PC-9 (cell line): ENCODE measurements at regions not wholly inside any gene's neighbourhood (a gene's known extent, or its start where the extent isn't known, plus 50 kb on each side); places are given as distances from the start of the nearest gene placed in this dataset.

Experiments
- BruUV-seq: library from RNA; stranded (reverse); fragments of 400-500 nt; replicated peaks from 2 replicates; lab custom pipeline; 2021; lab: Mats Ljungman, UMichigan
- CTCF ChIA-PET: fragments of 300-600 bp; sonication (Branson Sonifier 250); formaldehyde crosslinking; loops from one replicate; lab custom pipeline; 2022; ENCODE audit warnings: antibody characterized with exemption; lab: Charles Lee
- POLR2A ChIA-PET: fragments of 300-600 bp; sonication (Branson Sonifier 250); formaldehyde crosslinking; loops from one replicate; lab custom pipeline; 2022; ENCODE audit warnings: antibody characterized with exemption; ENCODE audit not compliant: unreplicated experiment; lab: Charles Lee
- DNase-seq, 2 experiments: peaks; one replicate each; pipeline versions ENCODE4 v3.0.0 to v3.0.0-alpha.2; 2015 to 2022; ENCODE audit warnings: mixed read lengths in 1 of 2
- H2AFZ ChIP-seq: fragments of 200-600 bp; sonication (generic); 2 replicates; pipeline ENCODE4 v1.8.1; 2017; ENCODE audit warnings: antibody characterized with exemption
- H3F3A ChIP-seq: fragments of 200-600 bp; sonication (generic); 2 replicates; pipeline ENCODE4 v1.8.1; 2017; ENCODE audit warnings: antibody characterized with exemption, mild to moderate bottlenecking, low read depth; ENCODE audit not compliant: insufficient read depth
- H3K27ac ChIP-seq: fragments of 200-600 bp; sonication (generic); 2 replicates; pipeline ENCODE4 v1.6.1; 2016; ENCODE audit warnings: mixed run types
- H3K27me3 ChIP-seq: fragments of 200-600 bp; sonication (generic); 2 replicates; pipeline ENCODE4 v1.6.1; 2016; ENCODE audit warnings: low read depth, mixed run types; ENCODE audit not compliant: insufficient read depth
- H3K36me3 ChIP-seq: fragments of 200-600 bp; sonication (generic); 2 replicates; pipeline ENCODE4 v1.6.1; 2016; ENCODE audit warnings: low read depth, mixed run types
- H3K4me1 ChIP-seq: fragments of 200-600 bp; sonication (generic); replicated peaks from 2 replicates; pipeline ENCODE4 v1.6.1; 2016; ENCODE audit warnings: mixed run types; ENCODE audit not compliant: insufficient read depth
- H3K4me2 ChIP-seq: fragments of 200-600 bp; sonication (generic); 2 replicates; pipeline ENCODE4 v1.6.1; 2017; ENCODE audit warnings: mixed run types
- H3K4me3 ChIP-seq: fragments of 200-600 bp; sonication (generic); 2 replicates; pipeline ENCODE4 v1.6.1; 2016; ENCODE audit warnings: mixed run types
- H3K79me2 ChIP-seq: fragments of 200-600 bp; sonication (generic); 2 replicates; pipeline ENCODE4 v1.6.1; 2017; ENCODE audit warnings: low read depth, mixed run types
- H3K9me2 ChIP-seq: fragments of 200-600 bp; sonication (generic); 2 replicates; pipeline ENCODE4 v1.8.1; 2017; ENCODE audit warnings: mild to moderate bottlenecking; ENCODE audit not compliant: insufficient read depth
- H3K9me3 ChIP-seq: fragments of 200-600 bp; sonication (generic); 2 replicates; pipeline ENCODE4 v1.8.1; 2016; ENCODE audit warnings: low read depth; ENCODE audit not compliant: insufficient read depth
- H4K20me1 ChIP-seq: fragments of 200-600 bp; sonication (generic); 2 replicates; pipeline ENCODE4 v1.8.1; 2017; ENCODE audit not compliant: insufficient read depth
- EZH2 ChIP-seq: fragments of 200-600 bp; sonication (generic); IDR thresholded peaks from 2 replicates; pipeline ENCODE4 v1.8.0; 2017; ENCODE audit warnings: antibody characterized with exemption, low read depth
- intact Hi-C: fragments of 100-400 bp; cut with micrococcal nuclease; formaldehyde crosslinking; loops from one replicate; pipeline ENCODE4 v1.10.0; 2022; ENCODE audit not compliant: unreplicated experiment
- TF ChIP-seq, protein P1 (sequence below): fragments of 200-600 bp; sonication (generic); conservative IDR thresholded peaks from 2 replicates; pipeline ENCODE4 v1.6.1; 2017; ENCODE audit warnings: mixed run types, antibody characterized with exemption, mild to moderate bottlenecking, moderate library complexity

DNA sequence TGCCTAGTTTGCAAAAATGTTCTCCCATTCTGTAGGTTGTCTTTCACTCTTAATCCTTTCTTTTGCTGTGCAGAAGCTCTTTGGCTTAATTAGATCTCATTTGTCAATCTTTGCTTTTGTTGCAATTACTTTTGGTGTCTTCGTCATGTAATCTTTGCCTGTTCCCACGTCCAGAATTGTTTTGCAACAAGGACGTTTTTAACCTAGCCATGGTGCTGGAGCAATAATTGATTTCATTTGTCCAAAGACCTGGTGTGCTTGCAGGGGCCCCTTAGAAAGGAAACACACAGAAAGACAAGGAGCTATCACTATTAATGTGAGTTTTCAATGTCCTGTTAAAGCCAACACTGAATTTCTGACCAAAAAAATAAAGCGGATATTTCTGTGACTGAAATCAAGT lies 89.1 kb upstream of the GALNT15 start:
- no peaks in the 10 kb centered on the region for H4K20me1 ChIP-seq
- H3K4me3 ChIP-seq = no peak overlapping the region
- H3K27me3 ChIP-seq = no peaks in the 10 kb centered on the region
- no peak overlapping the region for H2AFZ ChIP-seq
- no peak overlapping the region for H3K4me2 ChIP-seq
- CTCF ChIA-PET = no interaction called here
- no peak for DNase-seq
- no peaks in the 10 kb centered on the region for H3K79me2 ChIP-seq
- no TSS peak for BruUV-seq
- H3F3A ChIP-seq = peaks cover 6% of the 10 kb centered on the region; the same call in 1 of the 2 replicates
- H3K27ac ChIP-seq = no peak overlapping the region
- no peak for TF ChIP-seq EZH2
- TF ChIP-seq, protein P1, sequence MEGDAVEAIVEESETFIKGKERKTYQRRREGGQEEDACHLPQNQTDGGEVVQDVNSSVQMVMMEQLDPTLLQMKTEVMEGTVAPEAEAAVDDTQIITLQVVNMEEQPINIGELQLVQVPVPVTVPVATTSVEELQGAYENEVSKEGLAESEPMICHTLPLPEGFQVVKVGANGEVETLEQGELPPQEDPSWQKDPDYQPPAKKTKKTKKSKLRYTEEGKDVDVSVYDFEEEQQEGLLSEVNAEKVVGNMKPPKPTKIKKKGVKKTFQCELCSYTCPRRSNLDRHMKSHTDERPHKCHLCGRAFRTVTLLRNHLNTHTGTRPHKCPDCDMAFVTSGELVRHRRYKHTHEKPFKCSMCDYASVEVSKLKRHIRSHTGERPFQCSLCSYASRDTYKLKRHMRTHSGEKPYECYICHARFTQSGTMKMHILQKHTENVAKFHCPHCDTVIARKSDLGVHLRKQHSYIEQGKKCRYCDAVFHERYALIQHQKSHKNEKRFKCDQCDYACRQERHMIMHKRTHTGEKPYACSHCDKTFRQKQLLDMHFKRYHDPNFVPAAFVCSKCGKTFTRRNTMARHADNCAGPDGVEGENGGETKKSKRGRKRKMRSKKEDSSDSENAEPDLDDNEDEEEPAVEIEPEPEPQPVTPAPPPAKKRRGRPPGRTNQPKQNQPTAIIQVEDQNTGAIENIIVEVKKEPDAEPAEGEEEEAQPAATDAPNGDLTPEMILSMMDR = no peak
- H3K9me3 ChIP-seq = peaks cover 12% of the 10 kb centered on the region
- H3K36me3 ChIP-seq = no peaks in the 10 kb centered on the region
- H3K9me2 ChIP-seq = no peaks in the 10 kb centered on the region
- POLR2A ChIA-PET = no interaction called here
- peaks cover 13% of the 10 kb centered on the region for H3K4me1 ChIP-seq
- intact Hi-C loops = no loop called here

DNA sequence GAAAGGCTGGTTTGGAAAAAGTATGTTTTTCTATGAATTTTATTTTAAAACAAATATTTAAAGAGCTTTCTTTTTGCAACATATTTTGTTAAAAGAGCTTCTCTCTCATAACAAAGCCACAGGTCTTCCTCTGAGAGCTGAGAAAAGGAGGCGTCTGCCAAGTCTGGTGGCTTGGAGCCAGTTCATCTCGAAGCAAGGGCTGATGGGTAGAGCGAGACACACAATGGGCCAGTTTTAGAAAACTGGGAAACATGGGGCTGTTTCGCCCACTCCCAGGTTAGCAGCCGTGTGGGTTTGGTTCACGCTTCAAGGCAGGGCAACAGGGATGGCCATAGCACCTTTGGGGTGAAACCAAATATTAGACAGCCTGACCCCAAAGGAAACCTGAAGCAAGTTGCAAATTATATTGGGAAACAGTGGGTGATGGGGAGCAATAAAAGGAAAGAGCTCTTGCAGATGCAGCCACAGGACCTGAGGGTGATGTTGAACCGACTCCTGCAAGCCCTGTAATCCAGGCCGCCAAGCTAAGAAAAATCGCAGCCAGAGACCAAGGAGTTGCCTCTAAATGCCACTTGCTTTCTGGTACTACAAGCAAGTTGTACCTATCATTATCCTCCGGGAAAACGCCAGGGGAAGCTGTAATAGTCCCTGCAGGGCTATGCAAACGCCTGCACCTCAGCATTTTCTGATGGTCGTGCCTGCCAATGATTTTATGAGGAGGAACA lies 88.4 kb upstream of the GALNT15 start:
- Histone ChIP-seq H4K20me1 (no peaks in the 10 kb centered on the region), H2AFZ (no peak overlapping the region), H3K36me3 (no peaks in the 10 kb centered on the region), H3K9me3 (peaks cover 12% of the 10 kb centered on the region), H3K79me2 (no peaks in the 10 kb centered on the region), H3K27ac (no peak overlapping the region), H3F3A (peaks cover 10% of the 10 kb centered on the region; the same call in 1 of the 2 replicates), H3K9me2 (no peaks in the 10 kb centered on the region), H3K4me2 (no peak overlapping the region), H3K4me1 (peaks cover 19% of the 10 kb centered on the region), H3K27me3 (no peaks in the 10 kb centered on the region), H3K4me3 (no peak overlapping the region)
- intact Hi-C loops = no loop called here
- CTCF ChIA-PET = no interaction called here
- no peak for DNase-seq
- POLR2A ChIA-PET = no interaction called here
- TF ChIP-seq, protein P1 = no peak
- TF ChIP-seq EZH2 = no peak
- BruUV-seq = no TSS peak

DNA sequence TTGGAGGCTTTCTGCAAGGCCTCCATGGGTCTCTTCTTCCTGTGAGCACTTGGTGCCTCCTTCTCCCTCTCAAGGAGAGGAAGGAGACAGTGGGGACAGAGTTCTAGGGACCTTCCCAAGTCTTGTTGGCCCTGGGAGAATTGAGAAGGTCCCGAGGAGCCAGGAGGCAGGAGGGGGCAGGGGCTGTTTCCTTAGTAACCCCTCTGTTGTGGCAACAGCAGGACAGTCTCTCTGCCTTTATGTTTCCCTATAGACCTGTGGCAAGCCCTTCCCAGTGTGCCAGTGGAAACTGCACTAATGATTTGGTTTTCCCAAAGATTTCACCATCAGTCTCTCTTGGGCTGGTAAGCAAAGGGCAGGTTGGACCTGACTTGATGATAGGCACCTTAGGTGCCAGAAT lies 87.8 kb upstream of the GALNT15 start:
- CTCF ChIA-PET = no interaction called here
- H3K27me3 ChIP-seq = no peaks in the 10 kb centered on the region
- H3K9me2 ChIP-seq = no peaks in the 10 kb centered on the region
- no peak overlapping the region for H3K4me3 ChIP-seq
- H3K9me3 ChIP-seq = peaks cover 8% of the 10 kb centered on the region
- H3K79me2 ChIP-seq = no peaks in the 10 kb centered on the region
- H3K36me3 ChIP-seq = no peaks in the 10 kb centered on the region
- H2AFZ ChIP-seq = no peak overlapping the region
- POLR2A ChIA-PET = no interaction called here
- H4K20me1 ChIP-seq = no peaks in the 10 kb centered on the region
- DNase-seq = no peak
- no peak overlapping the region for H3K27ac ChIP-seq
- peaks cover 10% of the 10 kb centered on the region; the same call in 1 of the 2 replicates for H3F3A ChIP-seq
- TF ChIP-seq, protein P1 = no peak
- no peak for TF ChIP-seq EZH2
- no peak overlapping the region for H3K4me2 ChIP-seq
- H3K4me1 ChIP-seq = peaks cover 21% of the 10 kb centered on the region
- no TSS peak for BruUV-seq
- intact Hi-C loops = no loop called here
